ENCODE measurements at regions not wholly inside any gene's neighbourhood (a gene's known extent, or its start where the extent isn't known, plus 50 kb on each side); places are given as distances from the start of the nearest gene placed in this dataset.

DNA sequence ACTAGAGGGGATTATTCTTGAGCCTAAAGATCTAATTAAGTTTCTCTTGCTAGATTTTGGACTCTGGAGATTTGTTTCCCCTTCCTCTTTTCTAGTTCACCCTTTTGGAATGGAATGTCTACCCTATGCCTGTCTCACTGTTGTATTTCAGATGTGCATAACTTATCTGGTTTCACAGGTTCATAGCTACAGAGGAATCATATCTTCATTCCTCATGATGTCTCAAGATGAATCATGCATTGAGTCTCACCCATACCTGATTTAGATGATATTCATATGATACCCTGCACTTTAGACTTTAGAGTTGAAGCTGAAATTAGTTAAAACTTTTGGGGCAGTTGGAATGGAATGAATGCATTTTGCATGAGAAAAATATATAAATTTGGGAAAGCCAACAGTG lies 246.7 kb downstream of the HS3ST1 start:
- DNase-seq, result no peak

DNA sequence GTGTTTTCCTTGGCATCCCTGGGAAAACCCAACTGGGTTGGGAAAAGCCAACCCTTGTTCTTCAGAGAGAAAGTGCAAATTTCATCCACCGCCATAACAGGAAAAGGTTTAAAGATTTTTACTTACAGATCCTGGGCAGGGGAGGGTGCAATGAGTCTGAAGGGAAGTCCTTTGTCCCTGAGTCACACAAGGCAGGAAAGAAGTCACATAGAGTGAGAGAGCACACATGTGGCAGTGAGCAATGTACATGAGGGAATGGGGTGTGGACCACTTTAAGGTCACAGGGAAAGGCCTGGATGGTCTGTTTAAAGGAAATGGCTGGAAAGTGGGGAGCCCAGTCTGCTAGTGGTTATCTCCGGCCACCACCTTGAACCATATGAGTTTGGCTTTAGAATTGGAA lies 248.9 kb downstream of the HS3ST1 start:
- no peak for DNase-seq

DNA sequence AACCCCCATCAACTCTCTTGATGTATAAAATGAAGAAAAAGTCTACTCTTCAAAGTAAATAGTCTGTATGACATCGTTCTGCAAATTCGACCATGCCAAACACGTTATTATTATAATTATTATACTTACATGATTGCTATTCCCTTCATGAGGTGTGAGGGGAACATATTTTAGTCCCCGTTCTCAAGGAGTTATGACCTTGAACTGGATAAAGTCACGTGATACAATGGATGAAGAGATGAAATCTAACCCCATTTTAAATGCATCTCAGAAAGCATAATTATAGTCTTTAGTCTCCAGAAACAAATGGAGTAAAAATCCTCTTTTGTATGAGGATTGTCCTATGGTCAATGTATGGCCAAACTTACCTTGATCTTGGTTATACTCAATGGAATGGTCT lies 250.3 kb downstream of the HS3ST1 start:
- DNase-seq, result no peak

DNA sequence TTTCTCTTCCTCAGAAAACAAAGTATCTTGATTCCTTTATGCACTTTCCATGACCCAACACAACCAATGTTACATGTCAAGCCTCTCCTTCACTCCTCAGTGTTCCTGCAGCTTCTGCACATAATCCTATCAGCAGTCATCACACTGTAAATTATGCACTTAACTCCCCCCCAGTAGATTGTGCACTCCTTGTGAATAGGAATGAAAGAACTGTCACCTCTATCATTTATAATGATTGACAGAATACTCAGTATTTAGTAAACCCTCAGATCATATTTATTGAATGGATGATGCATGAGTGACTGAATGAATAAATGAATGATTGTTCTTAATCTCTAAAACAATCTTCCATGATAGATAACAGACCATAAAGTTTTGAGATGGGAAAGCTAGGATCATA lies 253.3 kb downstream of the HS3ST1 start:
- DNase-seq, result no peak

- DNase-seq, result no peak
Measured at GRCh38 chr4:11166606-11167005, 262.1 kb downstream of the HS3ST1 start.

DNA sequence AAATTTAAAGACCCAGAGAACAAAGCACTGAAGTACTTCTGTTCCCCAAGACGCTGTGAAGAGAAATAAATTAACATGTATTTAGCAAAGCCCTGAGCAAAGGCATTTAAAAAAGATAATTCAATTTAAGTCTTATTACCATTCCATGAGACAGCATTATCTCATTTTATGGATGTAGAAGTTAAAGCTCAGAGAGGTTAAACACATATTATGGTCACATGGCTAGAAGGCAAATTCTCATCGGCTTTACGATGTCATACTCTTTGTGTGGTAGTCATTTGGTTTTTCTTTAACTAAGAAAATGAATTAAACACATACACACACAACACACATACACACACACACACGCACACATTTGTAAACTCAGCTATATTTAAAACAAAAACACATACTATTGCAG lies 262.7 kb downstream of the HS3ST1 start:
- DNase-seq, result no peak

DNA sequence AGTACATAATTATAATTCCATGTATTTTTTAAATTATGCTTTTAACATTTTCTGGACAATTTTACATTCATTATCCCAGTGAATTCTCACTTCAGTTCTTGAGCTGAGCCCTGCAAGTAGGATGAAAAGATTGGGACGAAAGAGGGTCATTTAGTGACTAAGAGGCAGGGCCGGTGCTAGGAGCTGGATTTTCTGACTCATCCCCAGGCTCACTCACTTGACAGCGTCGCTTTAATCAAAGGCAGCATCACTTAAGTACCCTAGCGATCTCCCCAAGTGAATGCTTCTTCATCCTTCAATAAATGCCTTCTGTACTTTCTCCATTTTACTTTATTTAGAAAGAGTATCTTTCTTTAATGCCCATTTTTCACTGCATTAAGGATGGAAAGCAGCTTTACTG lies 263.6 kb downstream of the HS3ST1 start:
- DNase-seq, result no peak

DNA sequence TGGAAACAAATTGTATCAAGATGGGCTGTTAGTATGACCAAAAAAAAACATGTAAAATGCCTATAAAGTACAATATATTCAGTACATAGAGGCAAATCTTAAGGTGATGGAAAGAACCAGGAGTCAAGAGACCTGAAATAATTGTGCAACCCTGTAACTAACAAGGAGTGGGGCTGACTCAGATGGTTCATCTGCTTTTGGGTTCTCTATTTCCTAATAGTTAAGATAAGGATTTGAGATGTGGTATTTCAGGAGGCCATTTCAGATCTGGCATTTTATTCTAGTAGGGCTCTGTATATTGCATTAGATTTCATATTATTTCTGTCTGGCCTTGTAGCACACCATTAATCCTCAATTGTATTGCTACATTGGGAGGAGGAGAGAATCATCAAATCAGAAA lies 268.4 kb downstream of the HS3ST1 start:
- no peak for DNase-seq

GRCh38 chr4:11158971-11159370 lies 269.7 kb downstream of the HS3ST1 start:
- DNase-seq, result no peak

DNA sequence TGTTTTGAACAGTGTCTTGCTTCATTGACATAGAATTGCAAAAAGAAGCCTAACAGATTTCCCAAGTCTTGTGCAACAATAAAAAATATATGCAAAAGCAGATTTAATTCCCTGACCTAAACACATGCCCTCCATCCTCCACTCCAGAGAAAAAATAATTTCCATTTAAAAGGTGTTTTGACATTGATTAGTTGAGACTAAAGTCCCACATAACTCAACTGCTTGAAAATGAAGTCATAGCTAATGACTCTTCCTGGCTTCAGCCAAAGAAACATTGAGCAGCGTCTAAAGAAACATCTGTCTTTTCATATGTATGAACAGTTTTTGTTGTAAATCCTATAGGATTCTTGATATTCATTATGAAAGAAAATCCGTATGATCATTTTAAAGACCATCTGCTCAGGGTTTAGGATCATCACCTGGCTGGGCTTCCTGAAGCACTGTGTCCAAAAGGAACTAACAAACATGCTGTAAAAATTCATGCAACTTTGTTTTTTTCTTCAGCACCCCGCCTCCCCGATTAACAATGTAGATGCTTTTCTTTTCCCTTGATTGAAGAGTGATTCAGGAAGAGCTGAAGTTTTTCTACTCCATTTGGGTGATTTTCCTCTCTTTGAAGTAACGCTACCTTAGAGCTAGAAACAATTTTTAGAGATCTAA lies 273.4 kb downstream of the HS3ST1 start:
- DNase-seq, result no peak

DNA sequence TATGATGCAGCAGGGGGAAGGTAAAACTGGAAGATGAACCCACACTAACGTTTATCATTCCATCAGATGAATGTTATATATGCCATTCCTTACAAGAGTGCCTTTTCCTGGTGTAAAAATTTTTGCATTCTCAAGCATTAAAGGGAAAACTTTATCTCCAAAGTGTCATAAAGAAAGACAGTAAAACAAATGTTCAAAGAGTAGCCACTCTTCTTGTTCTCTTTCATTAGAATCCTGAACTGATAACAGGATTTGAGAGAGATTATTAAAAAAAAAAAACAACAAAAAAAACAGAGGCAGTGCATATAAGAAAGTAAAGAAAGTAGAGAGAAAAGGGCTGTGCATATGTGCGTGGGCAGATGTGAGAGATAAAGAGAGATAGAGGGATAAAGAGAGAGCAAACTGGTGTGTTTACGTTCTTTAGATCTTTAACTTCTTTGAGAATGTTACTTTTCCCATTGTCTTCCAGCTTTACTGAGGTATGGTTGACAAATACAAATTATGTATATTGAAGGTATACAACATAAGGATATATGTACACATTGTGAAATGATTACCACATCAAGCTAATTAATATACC lies 275.4 kb downstream of the HS3ST1 start:
- DNase-seq, result no peak

DNA sequence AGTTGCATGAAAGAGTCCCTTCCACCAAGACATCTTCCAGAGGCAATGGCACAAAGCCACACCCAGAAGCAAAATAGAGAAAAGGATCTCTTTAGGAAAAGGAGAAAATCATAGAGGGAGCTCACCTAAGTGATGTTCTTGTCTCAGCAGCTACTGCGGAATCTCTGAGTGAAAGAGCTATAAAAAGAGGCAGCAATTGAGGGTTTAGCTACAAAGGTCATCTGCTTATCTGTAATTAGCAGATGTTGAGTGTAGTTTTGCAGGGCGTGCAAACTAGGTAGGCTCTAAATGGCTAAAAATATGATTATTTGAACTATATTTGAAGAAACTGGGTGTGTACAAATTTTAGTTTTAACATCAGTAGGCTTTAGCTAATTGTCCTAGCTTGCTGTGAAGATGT lies 276.0 kb downstream of the HS3ST1 start:
- DNase-seq, result no peak

DNA sequence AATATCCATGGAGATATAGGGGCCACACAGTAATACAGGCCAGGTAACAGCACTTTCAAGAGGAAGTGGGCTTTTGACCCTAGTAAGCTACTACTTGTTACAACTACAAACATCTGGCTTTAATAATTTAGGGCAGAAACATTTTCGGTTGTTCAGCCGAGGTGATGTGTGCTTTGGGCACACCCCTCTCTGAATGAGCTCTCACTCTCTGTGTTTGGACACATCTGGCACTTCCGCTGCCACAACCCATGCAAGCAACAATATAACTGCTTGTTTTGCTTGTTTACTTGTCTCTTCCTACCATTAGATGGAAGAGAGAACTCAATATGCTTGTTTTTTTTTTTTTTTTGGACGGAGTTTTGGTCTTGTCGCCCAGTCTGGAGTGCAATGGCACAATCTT lies 277.2 kb downstream of the HS3ST1 start:
- DNase-seq, result no peak

GRCh38 chr4:11149612-11150259 lies 279.0 kb downstream of the HS3ST1 start:
- no peak for DNase-seq

DNA sequence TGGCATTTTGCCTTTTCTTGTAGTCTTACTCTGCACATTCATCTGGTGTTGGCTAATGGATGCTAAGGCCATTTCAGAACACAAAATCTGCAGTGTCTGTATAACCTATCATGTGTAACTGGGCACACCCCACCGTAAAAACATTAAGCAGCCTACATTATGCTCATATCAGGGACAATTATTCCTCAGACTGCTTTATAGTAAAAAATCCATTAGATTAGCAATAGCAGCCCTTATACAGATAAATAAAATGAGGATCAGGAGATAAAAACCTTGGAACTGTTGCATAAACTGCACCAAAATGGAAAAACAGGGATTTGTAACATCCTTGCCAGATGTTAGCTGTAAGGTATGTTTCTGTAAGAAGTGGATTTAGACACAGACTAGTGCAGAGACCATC lies 288.8 kb downstream of the HS3ST1 start:
- DNase-seq, result no peak

DNA sequence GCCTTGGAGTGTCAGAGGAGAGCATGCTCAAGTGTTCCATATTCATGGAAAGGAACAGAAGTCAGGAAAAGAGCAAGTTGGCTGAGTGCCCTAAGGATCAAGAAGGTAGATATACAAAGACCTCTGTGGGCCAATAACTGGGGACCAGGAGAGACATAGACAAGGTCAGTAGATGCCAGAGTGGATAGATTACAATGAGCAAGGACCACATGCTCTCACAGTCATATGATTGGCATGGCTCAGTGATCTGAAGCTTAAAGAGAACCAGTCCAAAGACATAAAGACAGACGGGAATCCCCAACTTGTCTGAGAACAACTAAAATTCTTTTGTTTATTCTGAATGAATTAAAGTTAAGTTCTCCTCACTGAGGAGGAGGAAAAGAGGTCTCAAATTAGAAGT lies 289.7 kb downstream of the HS3ST1 start:
- DNase-seq, result no peak

DNA sequence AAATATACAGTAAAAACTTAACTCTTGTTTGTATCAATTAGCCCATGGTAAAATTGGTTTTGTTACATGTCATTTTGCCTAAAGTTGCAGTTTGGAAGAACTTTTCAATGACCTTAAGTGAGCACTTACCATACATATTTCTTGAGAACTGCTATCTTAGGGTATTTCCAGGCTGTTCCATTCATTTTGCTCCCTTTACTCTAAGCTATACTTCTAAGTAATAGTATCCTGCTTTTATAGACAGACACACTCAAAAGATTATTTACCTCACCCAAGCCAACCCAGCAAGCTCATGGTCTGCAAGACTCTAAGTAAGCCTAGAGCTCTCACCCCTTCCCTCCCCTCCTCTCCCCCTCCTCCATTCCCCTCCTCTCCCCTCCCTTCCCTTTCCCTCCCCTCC lies 294.0 kb downstream of the HS3ST1 start:
- no peak for DNase-seq

- no peak for DNase-seq
Measured at GRCh38 chr4:11133868-11134267, 294.8 kb downstream of the HS3ST1 start.

DNA sequence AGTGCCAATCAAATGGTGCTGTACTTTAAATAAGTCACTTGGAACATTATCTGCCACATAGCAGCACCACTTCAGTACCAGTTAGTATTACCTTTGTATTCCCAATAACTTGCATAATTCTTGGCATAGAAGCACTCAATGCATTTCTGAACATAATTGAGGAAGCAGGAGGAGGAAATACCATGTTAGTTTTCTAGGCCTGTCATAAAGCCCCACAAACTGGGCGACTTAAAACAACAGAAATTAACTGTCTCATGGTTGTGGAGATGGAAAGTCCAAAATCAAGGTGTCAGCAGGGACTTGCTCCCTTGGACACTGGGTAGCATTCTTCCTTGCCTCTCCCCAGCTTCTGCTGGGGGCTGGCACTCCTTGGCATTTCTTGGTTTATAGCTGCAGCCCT lies 296.2 kb downstream of the HS3ST1 start:
- no peak for DNase-seq

- no peak for DNase-seq
Measured at GRCh38 chr4:11131491-11131890, 297.2 kb downstream of the HS3ST1 start.

DNA sequence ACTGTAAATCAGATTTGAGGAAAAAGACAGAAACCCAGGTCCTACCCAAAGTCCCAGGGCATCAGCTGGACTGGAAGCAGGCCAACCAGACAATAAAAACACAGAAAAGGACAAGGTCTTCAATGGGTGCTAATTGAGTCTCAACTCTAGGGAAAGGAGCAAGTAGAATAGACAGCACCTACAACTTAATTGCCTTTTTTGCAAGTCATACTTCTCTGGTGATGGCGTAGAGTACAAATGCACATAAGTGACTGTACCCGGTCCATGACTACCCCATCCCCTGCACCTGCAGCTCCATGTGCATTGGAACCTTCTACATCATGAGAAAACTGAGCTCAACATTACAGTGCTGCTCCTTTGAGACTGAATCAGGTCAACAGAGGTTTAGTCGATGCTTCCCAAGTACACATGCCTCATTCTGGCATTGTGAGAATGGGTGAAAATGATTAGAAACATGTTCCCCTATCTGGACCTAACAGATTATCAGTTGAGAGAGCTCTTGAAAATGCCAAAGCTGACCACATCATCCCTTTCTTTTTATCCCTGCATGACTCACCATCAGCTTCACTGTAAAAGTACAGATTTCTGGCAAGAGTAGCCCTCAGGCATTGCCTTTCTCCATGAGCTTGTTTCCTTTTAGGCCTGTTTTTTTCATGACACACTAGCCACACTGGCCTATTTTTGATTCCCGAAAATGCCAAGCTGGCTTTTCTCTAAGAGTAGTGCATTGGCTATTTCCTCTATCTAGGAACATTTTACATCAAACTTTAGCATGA lies 298.3 kb downstream of the HS3ST1 start:
- DNase-seq, result no peak

DNA sequence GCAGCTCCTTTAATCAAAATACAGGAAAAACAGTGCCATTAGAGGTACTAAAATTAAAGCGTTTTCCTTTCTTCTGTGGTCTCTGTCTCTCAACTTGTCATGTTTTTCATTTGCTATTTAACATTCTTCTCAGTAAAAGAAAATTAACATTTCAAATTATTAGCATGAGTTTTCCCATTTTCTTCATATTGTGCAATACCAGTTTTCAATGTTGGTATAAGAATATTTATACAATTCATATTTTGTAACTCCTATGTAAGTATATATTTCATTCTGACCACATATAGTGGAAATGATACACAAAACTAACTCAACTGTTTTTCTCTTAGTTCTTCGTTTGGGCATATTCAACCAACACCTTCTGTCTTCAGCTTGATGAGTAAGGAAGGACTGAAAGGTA lies 308.3 kb downstream of the HS3ST1 start:
- no peak for DNase-seq

- DNase-seq, result no peak
Measured at GRCh38 chr4:11119474-11119873, 309.2 kb downstream of the HS3ST1 start.

GRCh38 chr4:11118513-11118912 lies 310.2 kb downstream of the HS3ST1 start:
- no peak for DNase-seq

Data from CD4-positive, alpha-beta T cell treated with Interferon gamma for 1 hour (primary cell).